CD4-positive, CD25-positive, alpha-beta regulatory T cell (primary cell): ENCODE measurements at regions not wholly inside any gene's neighbourhood (a gene's known extent, or its start where the extent isn't known, plus 50 kb on each side); places are given as distances from the start of the nearest gene placed in this dataset.
A peak's percentile ranks its signal among the peaks of the same experiment; 100 is the strongest.

ENCODE experiments used
- ATAC-seq, 2 donors: fragments of 150-1000 bp; cut with Tn5 transposase; one replicate each; pipeline ENCODE4 v1.10.0; 2021; ENCODE audit warnings: low read depth in 2 of 2, moderate number of reproducible peaks in 2 of 2, moderate library complexity in 1 of 2
- DNase-seq, 3 donors: peaks; one replicate each; pipeline versions ENCODE4 v3.0.0 to v3.0.0-alpha.2; 2012 to 2022; ENCODE audit warnings: mixed read lengths in 1 of 3
- H3K27ac ChIP-seq: one replicate; pipeline ENCODE4 v1.7.0; 2013; ENCODE audit warnings: mild to moderate bottlenecking, low read length; ENCODE audit not compliant: insufficient read depth, poor library complexity, severe bottlenecking
- H3K27me3 ChIP-seq: one replicate; pipeline ENCODE4 v1.7.0; 2013; ENCODE audit warnings: low read length; ENCODE audit not compliant: control insufficient read depth, insufficient read depth
- H3K36me3 ChIP-seq: one replicate; pipeline ENCODE4 v1.7.0; 2013; ENCODE audit warnings: mild to moderate bottlenecking, low read length, moderate library complexity; ENCODE audit not compliant: control insufficient read depth, insufficient read depth
- H3K4me1 ChIP-seq: 2 replicates; pipeline ENCODE4 v1.7.0; 2013; ENCODE audit warnings: mild to moderate bottlenecking, low read length; ENCODE audit not compliant: insufficient read depth, control insufficient read depth, poor library complexity, severe bottlenecking
- H3K4me3 ChIP-seq: one replicate; pipeline ENCODE4 v1.7.0; 2013; ENCODE audit warnings: low read depth, mild to moderate bottlenecking, low read length, moderate library complexity
- H3K9me3 ChIP-seq, 2 experiments: 1 replicate in 1 of 2; 2 replicates in 1 of 2; pipeline ENCODE4 v1.7.0; 2013; ENCODE audit warnings: low read length in 2 of 2, mild to moderate bottlenecking in 1 of 2, moderate library complexity in 1 of 2; ENCODE audit not compliant: control insufficient read depth in 2 of 2
- H3K27ac Mint-ChIP-seq, 3 donors: one replicate each; pipeline ENCODE4 v1.8.0; 2020 to 2022; ENCODE audit warnings: mild to moderate bottlenecking in 3 of 3, mixed read lengths in 3 of 3, moderate library complexity in 2 of 3
- H3K27me3 Mint-ChIP-seq: one replicate; pipeline ENCODE4 v1.8.0; 2022; ENCODE audit warnings: mild to moderate bottlenecking, mixed read lengths
- H3K36me3 Mint-ChIP-seq: one replicate; pipeline ENCODE4 v1.8.0; 2020; ENCODE audit warnings: mixed read lengths
- H3K4me1 Mint-ChIP-seq, 4 donors: one replicate each; pipeline ENCODE4 v1.8.0; 2020 to 2022; ENCODE audit warnings: mixed read lengths in 4 of 4, mild to moderate bottlenecking in 1 of 4
- H3K4me3 Mint-ChIP-seq, 4 donors: one replicate each; pipeline ENCODE4 v1.8.0; 2020 to 2022; ENCODE audit warnings: mild to moderate bottlenecking in 4 of 4, mixed read lengths in 4 of 4, moderate library complexity in 3 of 4
- H3K9me3 Mint-ChIP-seq, 7 donors: one replicate each; pipeline ENCODE4 v1.8.0; 2020 to 2022; ENCODE audit warnings: mixed read lengths in 7 of 7, mild to moderate bottlenecking in 3 of 7, moderate library complexity in 2 of 7

DNA sequence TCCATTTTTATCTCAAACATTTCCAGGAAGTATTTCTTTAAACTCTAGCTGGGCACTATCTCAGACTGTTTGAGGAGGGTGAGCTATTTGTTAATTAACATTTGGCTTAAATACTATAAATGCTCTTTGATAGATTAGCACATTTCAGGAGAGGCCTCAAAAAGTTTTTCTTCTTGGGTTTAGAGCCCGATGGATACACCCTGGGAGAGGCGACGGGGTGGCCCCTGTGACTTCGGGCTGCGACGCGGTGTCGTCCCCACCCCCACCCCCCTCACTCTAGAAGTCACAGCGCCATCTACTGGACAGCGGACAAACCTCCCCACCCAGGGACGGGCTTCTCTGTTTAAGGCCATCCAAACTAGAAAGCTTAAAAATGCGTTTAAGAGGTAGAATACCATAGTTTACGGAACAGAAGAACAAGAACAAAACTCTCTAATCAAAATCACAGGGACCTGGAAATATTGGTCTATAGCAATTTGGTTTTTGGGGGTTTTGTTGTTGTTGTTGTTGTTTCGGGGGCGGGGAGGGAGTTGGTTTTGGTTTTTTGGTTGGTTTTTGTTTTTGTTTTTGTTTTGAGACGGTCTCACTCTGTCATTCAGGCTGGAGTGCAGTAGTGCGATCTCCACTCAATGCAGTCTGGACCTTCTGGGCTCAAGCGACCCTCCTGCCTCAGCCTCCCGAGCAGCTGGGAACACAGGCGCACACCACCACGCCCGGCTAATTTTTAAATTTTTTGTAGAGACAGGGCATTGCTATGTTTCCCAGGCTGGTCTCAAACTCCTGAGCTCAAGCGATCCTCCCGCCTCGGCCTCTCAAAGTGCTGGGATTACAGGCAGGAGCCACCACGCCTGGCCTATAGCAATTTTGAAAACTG lies 254.4 kb downstream of the C16orf95 start:
- Histone ChIP-seq H3K9me3 (no peaks in the 10 kb centered on the region), H3K36me3 (no peaks in the 10 kb centered on the region), H3K27ac (no peak overlapping the region), H3K4me3 (no peak overlapping the region), H3K27me3 (peaks cover 9% of the 10 kb centered on the region), H3K4me1 (no peaks in the 10 kb centered on the region)
- H3K36me3 Mint-ChIP-seq = no peaks in the 10 kb centered on the region
- ATAC-seq (no peak), DNase-seq (peak in 2 of 3 donors; percentile 2 to 63)
- peaks cover 0 to 5% (median 0%) of the 10 kb centered on the region in 4 donors for H3K4me1 Mint-ChIP-seq
- H3K9me3 Mint-ChIP-seq = peaks cover 0 to 1% (median 0%) of the 10 kb centered on the region in 7 donors
- peaks cover 17% of the 10 kb centered on the region for H3K27me3 Mint-ChIP-seq
- H3K27ac Mint-ChIP-seq = no peak overlapping the region
- no peak overlapping the region for H3K4me3 Mint-ChIP-seq

DNA sequence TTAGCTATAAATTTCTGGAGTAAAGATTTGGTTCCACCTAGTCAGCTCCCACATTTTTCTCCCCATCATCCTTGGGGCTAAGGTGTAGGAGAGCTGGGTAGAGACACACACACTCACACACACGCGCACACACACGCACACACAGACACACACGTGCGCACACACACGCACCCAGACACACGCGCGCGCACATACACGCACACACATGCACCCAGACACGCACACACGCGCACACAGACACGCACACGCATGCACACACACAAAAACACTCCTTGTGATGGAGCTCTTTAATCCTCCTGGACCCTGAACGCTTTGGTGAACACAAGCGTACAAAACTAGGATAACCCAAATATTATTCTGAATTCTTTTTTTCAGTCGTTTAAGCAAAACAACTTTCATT lies 253.6 kb downstream of the C16orf95 start:
- H3K27ac Mint-ChIP-seq = no peak overlapping the region
- no peak for DNase-seq
- H3K36me3 Mint-ChIP-seq = no peaks in the 10 kb centered on the region
- no peaks in the 10 kb centered on the region for H3K36me3 ChIP-seq
- peaks cover 9% of the 10 kb centered on the region for H3K27me3 ChIP-seq
- H3K27ac ChIP-seq = no peak overlapping the region
- H3K27me3 Mint-ChIP-seq = peaks cover 20% of the 10 kb centered on the region
- H3K4me1 ChIP-seq = no peaks in the 10 kb centered on the region
- H3K4me3 ChIP-seq = no peak overlapping the region
- ATAC-seq = no peak
- H3K4me3 Mint-ChIP-seq = no peak overlapping the region
- H3K9me3 Mint-ChIP-seq = peaks cover 0 to 1% (median 0%) of the 10 kb centered on the region in 7 donors
- peaks cover 0 to 5% (median 0%) of the 10 kb centered on the region in 4 donors for H3K4me1 Mint-ChIP-seq
- no peaks in the 10 kb centered on the region for H3K9me3 ChIP-seq

DNA sequence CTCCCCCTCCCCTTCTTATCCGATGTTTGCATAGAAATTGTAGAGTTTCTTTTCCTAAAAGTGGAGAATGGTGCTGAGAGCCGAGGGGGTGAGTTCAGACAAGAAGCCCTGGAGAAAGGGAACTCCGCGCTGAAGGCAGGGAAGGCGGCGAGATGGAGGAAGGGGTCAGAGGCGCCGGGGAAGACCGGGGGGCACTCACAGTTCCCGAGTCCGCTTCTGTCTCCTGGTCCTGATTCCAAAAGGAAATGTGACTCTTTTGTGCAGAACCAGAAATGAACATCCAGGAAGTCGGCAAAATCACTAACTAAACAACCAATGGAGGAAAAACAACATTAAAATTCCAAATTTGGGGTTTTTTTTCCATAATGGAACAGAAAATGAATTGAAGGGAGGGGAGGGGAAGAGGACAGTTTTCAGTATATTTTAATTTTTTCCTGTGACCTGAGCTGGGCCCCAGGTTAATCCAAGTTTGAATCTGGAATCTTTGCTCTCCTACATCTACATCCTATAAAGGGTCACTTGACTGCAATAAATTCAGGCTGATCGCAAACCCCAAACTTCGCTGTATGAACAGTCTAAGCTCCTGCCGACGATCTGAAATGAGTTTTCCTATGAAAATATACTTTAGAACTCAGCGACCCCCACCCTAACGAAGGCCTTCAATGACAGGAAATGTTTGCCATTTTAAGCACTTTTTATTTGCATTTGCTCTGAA lies 252.3 kb downstream of the C16orf95 start:
- no peaks in the 10 kb centered on the region for H3K9me3 ChIP-seq
- H3K27me3 Mint-ChIP-seq = peaks cover 16% of the 10 kb centered on the region
- ATAC-seq (no peak), DNase-seq (no peak)
- H3K36me3 Mint-ChIP-seq = no peaks in the 10 kb centered on the region
- H3K27ac Mint-ChIP-seq = peak overlapping the region in 1 of 3 donors; percentile 10
- H3K27ac ChIP-seq = no peak overlapping the region
- H3K36me3 ChIP-seq = no peaks in the 10 kb centered on the region
- H3K4me1 ChIP-seq = no peaks in the 10 kb centered on the region
- H3K4me3 ChIP-seq = no peak overlapping the region
- H3K4me3 Mint-ChIP-seq = no peak overlapping the region
- peaks cover 0 to 1% (median 0%) of the 10 kb centered on the region in 7 donors for H3K9me3 Mint-ChIP-seq
- peaks cover 0 to 5% (median 0%) of the 10 kb centered on the region in 4 donors for H3K4me1 Mint-ChIP-seq
- peaks cover 9% of the 10 kb centered on the region for H3K27me3 ChIP-seq

DNA sequence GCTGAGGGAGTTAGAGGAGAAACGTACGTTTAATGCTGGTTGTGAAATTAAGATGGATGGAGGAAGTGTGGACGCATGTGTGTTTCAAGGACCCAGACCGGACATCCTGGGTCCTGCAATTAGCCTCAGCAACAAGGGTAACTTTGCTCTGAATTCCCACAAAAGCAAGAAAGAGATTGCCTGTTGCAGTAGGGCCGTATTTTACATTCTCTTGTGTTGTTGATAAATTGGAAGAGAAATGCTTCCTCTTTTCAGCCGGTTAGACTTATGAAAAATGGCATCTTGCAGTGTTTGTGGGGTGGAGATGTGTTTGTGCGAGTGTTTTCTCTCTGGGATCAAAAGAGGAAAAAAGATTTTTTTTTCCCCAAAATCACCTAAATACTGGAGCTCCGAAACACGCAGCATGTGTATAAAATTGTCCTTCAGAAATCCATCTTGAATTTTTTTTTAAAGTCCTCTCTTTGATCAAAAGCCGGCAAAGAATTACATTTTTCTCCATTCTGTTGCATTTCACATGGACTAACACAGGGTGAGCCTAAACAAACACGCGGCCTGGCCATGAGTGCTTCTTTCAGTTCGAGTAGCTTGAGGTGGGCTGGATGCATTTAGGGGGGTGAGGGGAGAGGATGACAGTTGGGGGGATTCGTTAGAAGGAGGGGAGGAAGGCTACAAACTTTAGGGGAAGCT lies 251.6 kb downstream of the C16orf95 start:
- no peaks in the 10 kb centered on the region for H3K36me3 ChIP-seq
- no peak overlapping the region for H3K4me3 ChIP-seq
- peaks cover 12% of the 10 kb centered on the region for H3K27me3 Mint-ChIP-seq
- H3K4me1 Mint-ChIP-seq = peaks cover 0 to 3% (median 0%) of the 10 kb centered on the region in 4 donors
- H3K4me1 ChIP-seq = no peaks in the 10 kb centered on the region
- H3K36me3 Mint-ChIP-seq = no peaks in the 10 kb centered on the region
- H3K9me3 ChIP-seq = no peaks in the 10 kb centered on the region
- H3K27ac Mint-ChIP-seq = no peak overlapping the region
- H3K27ac ChIP-seq = no peak overlapping the region
- H3K4me3 Mint-ChIP-seq = no peak overlapping the region
- H3K9me3 Mint-ChIP-seq = peaks cover 0 to 1% (median 0%) of the 10 kb centered on the region in 7 donors
- DNase-seq = no peak
- ATAC-seq = no peak
- H3K27me3 ChIP-seq = peaks cover 9% of the 10 kb centered on the region

DNA sequence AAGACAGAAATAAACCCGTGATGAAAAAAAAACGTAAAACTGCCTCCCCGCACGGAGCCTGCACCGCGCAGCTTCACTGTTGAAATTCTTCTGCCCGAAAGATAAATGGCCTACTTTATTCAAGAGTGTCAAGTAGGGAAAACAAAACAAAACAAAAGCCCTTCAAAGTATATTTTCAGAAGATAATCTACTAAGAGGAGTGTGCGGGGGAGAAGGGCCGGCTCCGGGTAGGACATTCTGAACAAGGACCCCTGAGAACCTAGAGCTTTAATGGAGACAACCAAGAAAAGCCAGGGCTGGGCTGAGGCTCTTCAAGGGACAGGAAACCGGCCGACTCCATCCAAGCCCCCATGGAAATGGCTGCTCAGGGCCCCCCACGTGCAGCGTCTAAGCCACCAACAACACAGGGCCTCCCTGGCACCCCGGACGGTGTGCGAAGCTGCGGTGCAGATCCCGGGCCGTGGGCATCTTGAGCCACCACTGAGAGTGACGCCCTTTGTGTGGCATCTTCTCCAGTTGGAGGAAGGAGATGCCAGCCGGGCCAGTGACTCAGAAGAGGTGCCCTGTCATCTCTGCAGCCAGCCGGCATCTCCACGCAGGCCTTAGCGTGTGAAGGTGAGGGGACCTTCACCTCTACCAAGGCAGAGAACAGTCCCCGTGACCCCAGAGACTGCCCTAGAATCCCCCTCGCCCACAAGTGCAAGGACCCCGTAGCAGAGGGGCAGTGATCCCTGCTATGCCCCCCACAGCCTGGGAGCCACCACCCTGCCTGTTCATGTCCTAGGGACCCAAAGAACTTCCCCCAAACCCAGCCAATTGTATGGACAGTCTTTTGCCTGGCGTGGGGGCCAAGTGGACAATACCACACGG lies 250.8 kb downstream of the C16orf95 start:
- no peak overlapping the region for H3K27ac Mint-ChIP-seq
- Histone ChIP-seq H3K4me1 (no peaks in the 10 kb centered on the region), H3K27ac (no peak overlapping the region), H3K36me3 (no peaks in the 10 kb centered on the region), H3K4me3 (no peak overlapping the region), H3K27me3 (peaks cover 9% of the 10 kb centered on the region), H3K9me3 (no peaks in the 10 kb centered on the region)
- H3K27me3 Mint-ChIP-seq = peaks cover 12% of the 10 kb centered on the region
- no peak for ATAC-seq
- peaks cover 0 to 3% (median 0%) of the 10 kb centered on the region in 4 donors for H3K4me1 Mint-ChIP-seq
- peaks cover 0 to 1% (median 0%) of the 10 kb centered on the region in 7 donors for H3K9me3 Mint-ChIP-seq
- no peak for DNase-seq
- H3K36me3 Mint-ChIP-seq = no peaks in the 10 kb centered on the region
- H3K4me3 Mint-ChIP-seq = no peak overlapping the region

DNA sequence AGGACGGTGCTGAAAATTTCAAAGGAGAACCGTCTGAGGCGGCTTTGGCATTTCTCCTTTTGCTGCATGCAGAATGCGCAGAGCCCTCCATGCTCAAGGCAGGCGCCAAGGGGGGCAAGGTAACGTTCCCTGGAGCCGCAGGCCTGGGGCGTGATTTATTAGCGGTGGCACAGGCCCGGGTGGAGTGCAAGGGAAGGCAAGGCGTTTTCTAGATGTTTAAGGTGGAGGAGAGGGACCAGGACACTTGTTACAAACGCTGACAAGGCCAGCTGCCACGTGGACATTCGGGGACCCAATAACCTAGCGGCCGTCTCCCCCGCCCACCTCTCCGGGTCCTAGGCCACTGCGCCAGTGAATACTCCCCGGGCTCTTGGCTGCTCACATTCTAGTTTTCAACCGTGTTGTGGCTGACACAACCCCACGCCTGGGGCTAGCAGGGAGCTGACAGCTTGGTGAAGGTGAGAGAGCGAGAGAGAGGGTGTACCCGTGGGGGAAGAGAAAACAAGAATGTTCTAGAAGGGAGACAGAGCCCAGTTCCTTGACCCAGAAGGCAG lies 250.1 kb downstream of the C16orf95 start:
- Mint-ChIP-seq H3K4me1 (peaks cover 0 to 3% (median 0%) of the 10 kb centered on the region in 4 donors), H3K4me3 (no peak overlapping the region), H3K27ac (no peak overlapping the region), H3K27me3 (peaks cover 12% of the 10 kb centered on the region), H3K36me3 (no peaks in the 10 kb centered on the region), H3K9me3 (peaks cover 0 to 1% (median 0%) of the 10 kb centered on the region in 7 donors)
- Histone ChIP-seq H3K9me3 (no peaks in the 10 kb centered on the region), H3K27ac (no peak overlapping the region), H3K27me3 (peaks cover 9% of the 10 kb centered on the region), H3K4me3 (no peak overlapping the region), H3K36me3 (no peaks in the 10 kb centered on the region), H3K4me1 (no peaks in the 10 kb centered on the region)
- DNase-seq (no peak), ATAC-seq (no peak)
